NCI-H82 (cell line): ENCODE measurements at regions not wholly inside any gene's neighbourhood (a gene's known extent, or its start where the extent isn't known, plus 50 kb on each side); places are given as distances from the start of the nearest gene placed in this dataset.
"Not testable (repeated sequence)": the region's sequence is repeated elsewhere in the genome, so short reads cannot be mapped to it uniquely, and the experiment has no call there.

ENCODE experiments used
- DNase-seq: peaks from one replicate; lab custom pipeline; 2025; lab: John Stamatoyannopoulos, UW

- DNase-seq, result no peak
Measured at GRCh38 chr13:60689076-60689475, 292.1 kb downstream of the TDRD3 start.

GRCh38 chr13:60679928-60680694 is 283.1 kb downstream of the TDRD3 start:
- DNase-seq, result peak; percentile 44

GRCh38 chr13:60679131-60679530 is 282.1 kb downstream of the TDRD3 start:
- DNase-seq, result no peak

- no peak for DNase-seq
Measured at GRCh38 chr13:60671386-60671785, 274.4 kb downstream of the TDRD3 start.

GRCh38 chr13:60663788-60664187 is 266.8 kb downstream of the TDRD3 start:
- no peak for DNase-seq

GRCh38 chr13:60662595-60662994 is 265.6 kb downstream of the TDRD3 start:
- DNase-seq, result no peak

GRCh38 chr13:60661521-60661920 is 264.5 kb downstream of the TDRD3 start:
- peak; percentile 98 for DNase-seq

- DNase-seq, result not testable (repeated sequence)
Measured at GRCh38 chr13:60657586-60657985, 260.6 kb downstream of the TDRD3 start.

- DNase-seq, result no peak
Measured at GRCh38 chr13:60655256-60655655, 258.2 kb downstream of the TDRD3 start.

- peak; percentile 68 for DNase-seq
Measured at GRCh38 chr13:60654415-60654814, 257.4 kb downstream of the TDRD3 start.

GRCh38 chr13:60647547-60647946 is 250.5 kb downstream of the TDRD3 start:
- no peak for DNase-seq

- no peak for DNase-seq
Measured at GRCh38 chr13:60646620-60647019, 249.6 kb downstream of the TDRD3 start.

GRCh38 chr13:60645676-60646075 is 248.7 kb downstream of the TDRD3 start:
- DNase-seq, result no peak

GRCh38 chr13:60642552-60642951 is 245.5 kb downstream of the TDRD3 start:
- no peak for DNase-seq

GRCh38 chr13:60629158-60629557 is 232.1 kb downstream of the TDRD3 start:
- DNase-seq, result no peak

GRCh38 chr13:60627071-60627686 is 230.2 kb downstream of the TDRD3 start:
- peak; percentile 91 for DNase-seq
